ENCODE measurements at regions not wholly inside any gene's neighbourhood (a gene's known extent, or its start where the extent isn't known, plus 50 kb on each side); places are given as distances from the start of the nearest gene placed in this dataset.
"Not testable (repeated sequence)": the region's sequence is repeated elsewhere in the genome, so short reads cannot be mapped to it uniquely, and the experiment has no call there.

DNA sequence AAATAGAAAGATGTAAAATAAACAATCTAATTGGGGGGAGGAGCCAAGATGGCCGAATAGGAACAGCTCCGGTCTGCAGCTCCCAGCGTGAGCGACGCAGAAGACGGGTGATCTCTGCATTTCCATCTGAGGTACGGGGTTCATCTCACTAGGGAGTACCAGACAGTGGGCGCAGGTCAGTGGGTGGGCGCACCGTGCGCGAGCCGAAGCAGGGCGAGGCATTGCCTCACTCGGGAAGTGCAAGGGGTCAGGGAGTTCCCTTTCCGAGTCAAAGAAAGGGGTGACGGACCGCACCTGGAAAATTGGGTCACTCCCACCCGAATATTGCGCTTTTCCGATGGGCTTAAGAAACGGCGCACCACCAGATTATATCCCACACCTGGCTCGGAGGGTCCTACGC lies 515.4 kb downstream of the PID1 start:
- not testable (repeated sequence) for TF ChIP-seq POLR2A (IDR thresholded peaks at IDR 0.05; ENCODE audit: low read length); GATA1 (IDR thresholded peaks at IDR 0.05; ENCODE audit: low read depth, low read length)
